ENCODE measurements at regions not wholly inside any gene's neighbourhood (a gene's known extent, or its start where the extent isn't known, plus 50 kb on each side); places are given as distances from the start of the nearest gene placed in this dataset.

DNA sequence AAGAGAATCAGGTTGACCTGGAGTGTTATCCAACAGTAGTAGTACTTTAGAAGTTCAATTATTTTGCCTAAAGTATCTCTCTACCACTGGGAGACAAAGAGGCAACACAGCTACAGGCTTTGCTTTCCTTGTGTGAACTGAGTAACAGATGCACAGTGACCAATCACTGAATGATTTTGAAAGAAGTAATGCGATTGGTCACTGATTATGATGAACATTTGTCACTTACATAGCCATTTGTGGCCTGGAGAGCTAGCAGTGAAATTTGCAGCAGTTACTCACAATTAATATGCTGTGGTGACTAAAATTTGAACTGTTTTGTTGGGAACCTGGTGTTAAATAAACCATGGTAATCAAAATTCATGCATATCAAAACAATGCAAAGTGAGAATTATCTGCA is 508.7 kb upstream of the DIPK2B start:
- DNase-seq (ENCODE audit: extremely low read depth in 1 of 11, low read depth in 9 of 11, low spot score in 4 of 11): no peak

DNA sequence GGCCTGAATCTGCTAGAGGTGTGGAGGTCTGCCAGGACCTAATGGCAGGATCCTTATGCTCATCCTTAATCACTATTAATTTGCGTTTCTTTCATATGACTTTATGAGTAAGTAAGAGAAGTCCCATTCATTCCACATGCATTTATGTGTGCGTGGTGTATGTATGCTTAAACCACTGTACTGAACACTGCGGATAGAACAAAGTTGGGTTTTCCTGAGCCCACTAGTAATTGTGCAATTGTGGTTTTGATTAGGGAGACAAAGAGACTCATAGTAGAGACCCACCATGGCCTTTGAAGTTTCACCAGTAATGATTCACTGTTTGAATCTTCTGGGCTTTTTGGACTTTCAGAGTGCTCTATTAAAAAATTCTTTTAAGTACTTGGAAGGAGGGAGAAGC is 498.5 kb upstream of the DIPK2B start:
- no peak for DNase-seq (ENCODE audit: extremely low read depth in 1 of 11, low read depth in 9 of 11, low spot score in 4 of 11)

DNA sequence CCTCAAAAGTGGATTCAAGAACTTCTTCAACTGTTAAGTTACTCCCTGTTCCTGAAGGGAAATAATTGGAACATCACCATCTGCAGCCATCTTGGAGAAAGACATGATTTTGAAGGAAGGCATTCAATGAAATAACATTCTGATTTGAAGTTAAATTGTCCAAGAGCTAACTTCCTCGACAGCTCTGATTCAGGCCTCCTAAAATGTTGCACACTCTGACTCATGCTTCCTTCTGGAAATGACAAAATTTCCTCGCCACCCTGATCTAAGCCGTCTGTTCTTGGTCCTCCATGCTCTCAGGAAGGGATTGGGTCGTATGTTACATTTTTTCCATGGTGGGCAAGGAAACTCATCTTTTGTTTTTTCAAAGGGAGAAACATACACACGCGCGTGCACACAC is 496.9 kb upstream of the DIPK2B start:
- no peak for DNase-seq (ENCODE audit: extremely low read depth in 1 of 11, low read depth in 9 of 11, low spot score in 4 of 11)

DNA sequence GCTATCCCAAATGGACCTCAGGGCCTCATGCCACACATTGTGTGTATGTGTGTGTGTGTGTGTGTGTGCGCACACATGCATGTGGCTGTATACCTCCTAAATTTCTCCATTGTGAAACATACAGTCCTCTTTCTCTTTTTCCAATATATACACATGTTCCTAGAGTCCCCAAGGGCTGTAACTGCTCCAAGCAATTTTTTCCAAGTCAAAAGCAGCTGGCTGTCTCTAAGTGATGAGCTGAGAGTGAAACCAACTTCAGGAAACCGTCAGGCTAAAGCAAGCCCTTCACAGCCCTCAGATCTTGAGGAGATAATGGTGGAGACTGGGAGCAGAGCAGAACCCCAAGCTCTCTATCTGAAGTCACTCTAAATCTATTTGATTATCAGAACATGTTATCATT is 496.1 kb upstream of the DIPK2B start:
- no peak for DNase-seq (ENCODE audit: extremely low read depth in 1 of 11, low read depth in 9 of 11, low spot score in 4 of 11)

DNA sequence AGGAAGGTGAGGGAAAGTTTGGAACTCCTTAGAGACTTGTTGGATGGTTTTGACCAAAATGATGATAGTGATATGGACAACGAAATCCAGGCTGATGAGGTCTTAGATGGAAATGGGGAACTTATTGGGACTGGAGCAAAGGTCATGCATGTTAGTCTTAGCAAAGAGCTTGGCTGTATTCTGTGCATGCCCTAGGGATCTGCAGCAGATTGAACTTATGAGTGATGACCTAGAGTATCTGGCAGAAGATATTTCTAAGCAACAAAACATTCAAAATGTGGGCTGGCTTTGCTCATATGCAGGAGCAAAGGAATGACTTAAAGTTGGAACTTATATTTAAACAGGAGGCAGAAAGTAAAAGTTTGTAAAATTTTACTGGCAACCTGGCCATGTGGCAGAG is 489.3 kb upstream of the DIPK2B start:
- DNase-seq (ENCODE audit: extremely low read depth in 1 of 11, low read depth in 9 of 11, low spot score in 4 of 11): no peak

DNA sequence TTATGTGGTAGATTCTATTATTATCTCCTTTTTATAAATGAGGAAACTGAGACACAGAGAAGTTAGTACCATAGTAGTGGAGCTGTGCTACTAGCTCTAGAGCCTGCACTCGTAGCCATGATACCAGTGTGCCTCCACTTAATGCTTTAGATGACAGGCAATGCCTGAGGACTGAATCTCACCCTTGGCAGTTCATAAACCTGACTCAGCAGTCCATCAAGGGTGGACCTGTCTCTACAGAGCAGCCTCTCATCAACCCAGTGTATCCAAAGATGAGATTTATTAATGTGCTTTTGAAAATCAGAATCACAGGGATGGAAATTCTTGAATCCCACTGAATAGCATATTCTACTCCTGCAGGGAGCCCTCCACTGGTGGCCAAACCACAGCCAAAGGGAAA is 483.2 kb upstream of the DIPK2B start:
- no peak for DNase-seq (ENCODE audit: extremely low read depth in 1 of 11, low read depth in 9 of 11, low spot score in 4 of 11)

DNA sequence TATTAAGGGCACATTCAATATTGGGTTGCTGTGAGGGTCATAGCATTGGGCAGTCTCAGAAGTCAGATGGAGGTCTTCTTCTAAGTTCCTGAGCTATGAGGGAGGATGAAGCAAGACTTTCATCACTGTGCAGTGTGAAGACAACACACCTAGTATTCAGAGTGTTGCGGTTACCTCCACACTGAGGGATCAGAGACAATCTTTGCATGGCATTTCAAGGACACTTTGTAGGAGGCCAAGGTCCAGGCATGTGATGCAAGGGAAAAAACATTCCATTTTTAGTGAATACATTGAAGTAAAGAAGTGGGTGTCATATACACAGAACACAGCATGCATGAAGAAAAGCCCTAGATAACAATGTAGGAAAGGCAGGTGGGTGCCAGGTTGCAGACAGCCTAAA is 481.2 kb upstream of the DIPK2B start:
- no peak for DNase-seq (ENCODE audit: extremely low read depth in 1 of 11, low read depth in 9 of 11, low spot score in 4 of 11)

DNA sequence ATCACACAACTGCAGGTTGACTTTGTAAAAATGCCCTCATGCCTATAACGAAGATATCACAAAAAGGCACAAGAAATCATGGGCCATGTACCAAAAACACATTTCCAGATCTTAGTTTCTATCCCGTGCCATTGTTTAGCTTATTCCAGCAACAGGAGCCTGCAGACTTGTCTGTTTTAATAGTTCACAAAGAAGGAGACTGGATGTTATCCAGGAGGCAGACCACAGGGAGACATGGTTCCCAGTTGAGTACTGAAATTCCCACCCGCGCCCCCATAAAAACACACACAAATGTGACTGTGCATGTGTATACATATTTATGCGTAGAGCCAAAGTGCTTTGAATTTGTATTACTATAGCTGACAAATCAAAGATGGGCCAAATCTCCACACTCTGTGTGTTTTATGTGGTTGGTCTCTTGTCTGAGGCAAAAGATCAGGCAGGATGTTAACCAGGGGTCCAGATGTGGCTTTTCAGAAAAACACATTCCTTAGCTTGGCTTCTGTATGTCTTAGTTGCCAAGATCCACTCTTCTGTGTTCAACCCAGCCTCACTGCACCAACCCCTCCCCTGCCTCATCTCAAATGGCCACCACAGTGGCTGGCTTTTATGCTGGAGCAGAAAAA is 469.2 kb upstream of the DIPK2B start:
- no peak for DNase-seq (ENCODE audit: extremely low read depth in 1 of 11, low read depth in 9 of 11, low spot score in 4 of 11)

DNA sequence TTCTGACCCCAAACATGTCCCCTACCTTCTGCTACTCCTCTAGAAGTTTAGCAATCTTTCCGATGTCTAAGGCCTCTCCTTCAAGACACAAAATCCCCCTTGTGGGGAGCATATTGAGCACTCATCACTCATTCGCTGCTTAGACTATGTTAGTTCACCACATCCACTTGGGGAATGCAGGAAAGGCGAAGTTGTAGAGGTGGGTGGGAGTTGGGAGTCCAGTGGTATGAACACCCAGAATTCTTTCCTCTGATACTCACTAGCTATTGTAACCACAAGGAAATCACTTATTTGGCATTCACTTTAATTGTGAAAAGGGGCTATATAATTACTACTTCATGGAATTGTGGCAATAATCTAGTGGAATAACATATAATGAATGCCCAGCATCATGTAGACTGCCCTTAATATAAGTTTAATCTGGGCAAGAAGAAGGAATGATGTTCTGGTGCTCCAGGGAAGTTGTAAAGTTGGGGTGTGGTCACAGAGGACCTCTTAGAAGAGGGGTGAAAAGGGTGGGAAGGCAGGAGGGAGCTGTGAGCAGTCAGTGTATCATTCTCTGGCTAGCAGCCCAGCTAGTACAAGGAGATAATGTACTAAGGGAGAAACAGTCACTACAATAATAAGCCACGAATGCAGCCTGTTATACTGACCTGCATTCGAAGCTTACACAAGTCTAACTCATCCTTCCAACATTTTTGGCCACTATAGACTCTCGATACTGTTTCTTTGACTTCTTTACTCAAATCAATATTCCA is 468.2 kb upstream of the DIPK2B start:
- no peak for DNase-seq (ENCODE audit: extremely low read depth in 1 of 11, low read depth in 9 of 11, low spot score in 4 of 11)

DNA sequence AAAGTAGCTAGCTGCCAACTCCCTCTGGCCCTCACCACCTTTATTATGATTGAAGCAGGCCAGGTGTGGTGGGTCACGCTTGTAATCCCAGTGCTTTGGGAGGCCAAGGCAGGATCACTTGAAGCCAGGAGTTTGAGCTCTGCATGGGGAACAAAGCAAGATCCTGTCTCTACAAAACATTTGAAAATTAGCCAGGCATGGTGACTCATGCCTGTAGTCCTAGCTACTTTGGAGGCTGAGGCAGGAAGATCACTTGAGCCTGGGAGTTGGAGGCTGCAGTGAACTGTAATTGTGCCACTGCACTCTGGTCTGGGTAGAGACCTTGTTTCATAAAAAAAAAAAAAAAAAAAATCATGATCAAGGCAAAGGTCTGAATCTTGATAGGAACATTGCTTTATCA is 467.0 kb upstream of the DIPK2B start:
- DNase-seq (ENCODE audit: extremely low read depth in 1 of 11, low read depth in 9 of 11, low spot score in 4 of 11): no peak

DNA sequence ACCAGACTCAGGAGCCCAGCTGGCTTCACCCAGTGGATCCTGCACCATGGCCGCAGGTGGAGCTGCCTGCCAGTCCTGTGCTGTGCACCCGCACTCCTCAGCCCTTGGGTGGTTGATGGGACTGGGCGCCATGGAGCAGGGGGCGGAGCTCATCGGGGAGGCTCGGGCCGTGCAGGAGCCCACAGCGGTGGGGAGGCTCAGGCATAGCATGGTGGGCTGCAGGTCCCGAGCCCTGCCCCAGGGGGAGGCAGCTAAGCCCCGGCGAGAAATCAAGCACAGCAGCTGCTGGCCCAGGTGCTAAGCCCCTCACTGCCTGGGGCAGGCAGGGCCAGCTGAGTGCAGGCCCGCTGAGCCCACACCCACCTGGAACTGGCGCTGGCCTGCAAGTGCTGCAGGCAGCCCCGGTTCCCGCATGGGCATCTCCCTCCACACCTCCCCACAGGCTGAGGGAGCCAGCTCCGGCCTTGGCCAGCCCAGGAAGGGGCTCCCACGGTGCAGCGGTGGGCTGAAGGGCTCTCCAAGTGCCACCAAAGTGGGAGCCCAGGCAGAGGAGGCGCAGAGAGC is 464.1 kb upstream of the DIPK2B start:
- no peak for DNase-seq (ENCODE audit: extremely low read depth in 1 of 11, low read depth in 9 of 11, low spot score in 4 of 11)

DNA sequence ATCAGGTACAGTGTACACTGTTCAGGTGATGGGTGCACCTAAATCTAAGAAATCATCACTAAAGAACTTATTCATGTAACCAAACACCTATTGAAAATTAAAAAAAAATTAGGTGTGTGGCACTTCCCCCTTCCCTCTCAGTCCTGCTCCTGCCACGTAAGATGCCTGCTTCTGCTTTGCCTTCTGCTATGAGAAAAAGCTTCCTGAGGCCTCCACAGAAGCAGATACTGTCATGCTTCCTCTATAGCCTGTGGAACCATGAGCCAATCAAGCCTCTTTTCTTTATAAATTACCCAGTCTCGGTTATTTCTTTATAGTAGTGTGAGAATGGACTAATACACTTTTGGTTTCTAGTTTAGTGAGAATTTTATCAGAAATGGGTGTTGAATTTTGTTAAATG is 459.8 kb upstream of the DIPK2B start:
- no peak for DNase-seq (ENCODE audit: extremely low read depth in 1 of 11, low read depth in 9 of 11, low spot score in 4 of 11)

DNA sequence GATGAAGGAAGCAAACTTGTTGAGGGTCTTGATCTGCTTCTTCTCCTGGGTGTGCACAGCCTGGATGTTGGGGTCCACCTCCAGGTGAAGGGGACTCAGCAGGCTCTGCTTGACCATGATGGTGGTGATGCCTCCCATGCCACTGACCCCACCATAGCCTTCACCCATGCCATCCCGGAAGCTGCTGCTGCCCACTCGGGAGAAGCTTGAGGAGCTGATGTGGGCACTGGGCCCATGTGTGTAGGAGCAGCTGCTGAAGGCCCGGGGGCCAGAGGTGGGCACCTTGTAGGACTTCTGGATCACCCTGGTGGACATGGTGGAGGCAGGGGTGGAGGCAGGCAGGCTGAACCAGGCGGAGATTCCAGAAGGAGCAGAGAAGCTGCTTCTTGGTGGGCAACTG is 432.7 kb upstream of the DIPK2B start:
- DNase-seq (ENCODE audit: extremely low read depth in 1 of 11, low read depth in 9 of 11, low spot score in 4 of 11): no peak

DNA sequence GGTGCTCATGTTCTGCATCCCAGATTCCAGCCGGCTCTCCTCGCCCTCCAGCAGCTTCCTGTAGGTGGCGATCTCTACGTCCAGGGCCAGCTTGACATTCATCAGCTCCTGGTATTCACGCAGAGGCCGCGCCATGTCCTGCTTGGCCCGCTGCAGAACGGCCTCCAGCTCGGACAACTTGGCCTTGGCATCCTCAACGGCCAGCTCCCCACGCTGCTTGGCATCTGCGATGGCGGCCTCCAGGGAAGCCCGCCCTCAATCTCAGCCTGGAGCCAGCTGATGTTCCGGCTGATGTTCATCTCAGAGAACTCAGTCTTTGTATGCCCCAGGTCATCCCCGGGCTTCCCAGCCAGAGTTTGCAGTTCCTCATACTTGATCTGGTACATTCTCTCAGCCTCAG is 431.8 kb upstream of the DIPK2B start:
- DNase-seq (ENCODE audit: extremely low read depth in 1 of 11, low read depth in 9 of 11, low spot score in 4 of 11): no peak

DNA sequence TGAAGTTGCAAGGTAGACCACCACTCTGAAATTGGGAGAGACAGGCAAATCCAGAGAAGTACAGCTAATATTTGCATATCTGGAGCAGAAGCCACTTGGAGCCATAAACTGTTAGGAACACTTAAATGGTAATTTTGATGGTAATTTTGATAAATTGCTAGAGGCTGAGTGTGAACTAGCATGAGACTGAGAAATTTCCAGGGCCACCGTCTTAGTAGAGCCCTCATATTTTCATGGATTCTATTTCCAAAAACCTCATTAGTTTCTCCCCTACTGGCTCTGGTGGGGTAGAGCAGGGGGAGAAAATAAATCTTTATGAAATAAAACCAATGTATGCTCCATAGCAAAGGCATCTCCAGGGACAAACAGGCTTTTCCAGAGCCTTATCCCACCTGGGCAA is 429.4 kb upstream of the DIPK2B start:
- no peak for DNase-seq (ENCODE audit: extremely low read depth in 1 of 11, low read depth in 9 of 11, low spot score in 4 of 11)

DNA sequence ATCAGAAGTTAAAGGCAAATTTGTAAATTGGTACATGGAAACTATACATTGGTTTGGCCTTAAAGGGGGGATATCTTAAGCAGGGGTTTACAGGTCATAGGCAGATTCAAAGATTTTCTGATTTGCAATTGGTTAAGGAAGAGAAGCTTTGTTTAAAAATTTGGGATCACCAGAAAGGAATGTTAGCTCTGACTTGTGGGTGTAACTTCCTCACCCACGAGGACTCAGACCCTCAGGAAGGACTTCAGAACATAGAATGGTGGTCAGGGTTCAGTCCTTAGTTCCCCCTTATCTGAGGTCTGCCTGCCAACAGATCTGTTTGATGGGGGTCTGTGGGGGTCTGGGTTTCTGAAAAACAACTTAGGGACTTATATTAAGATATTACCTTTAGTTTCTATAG is 427.4 kb upstream of the DIPK2B start:
- no peak for DNase-seq (ENCODE audit: extremely low read depth in 1 of 11, low read depth in 9 of 11, low spot score in 4 of 11)

DNA sequence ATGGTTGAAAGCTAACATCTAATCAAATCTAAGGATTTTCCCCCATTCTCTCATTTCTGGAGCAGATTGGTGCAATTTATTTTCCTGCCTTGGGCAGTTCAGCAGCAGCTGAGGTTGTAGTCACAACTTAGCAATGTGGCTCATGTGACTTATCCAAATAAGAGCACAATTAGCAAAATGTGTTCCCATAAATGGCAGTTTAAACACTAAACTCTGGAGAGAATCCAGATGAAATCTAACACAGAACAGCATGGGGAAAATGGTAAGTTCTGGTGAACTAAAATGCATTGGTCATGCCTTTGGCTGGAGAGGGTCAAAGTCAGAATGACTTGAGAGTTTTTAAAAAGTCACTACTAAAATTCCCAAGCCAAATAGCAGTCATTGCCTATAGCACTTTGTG is 422.6 kb upstream of the DIPK2B start:
- peak in 6 of 11 donors; percentile 6 to 17 (median 15) for DNase-seq (ENCODE audit: extremely low read depth in 1 of 11, low read depth in 9 of 11, low spot score in 4 of 11)

DNA sequence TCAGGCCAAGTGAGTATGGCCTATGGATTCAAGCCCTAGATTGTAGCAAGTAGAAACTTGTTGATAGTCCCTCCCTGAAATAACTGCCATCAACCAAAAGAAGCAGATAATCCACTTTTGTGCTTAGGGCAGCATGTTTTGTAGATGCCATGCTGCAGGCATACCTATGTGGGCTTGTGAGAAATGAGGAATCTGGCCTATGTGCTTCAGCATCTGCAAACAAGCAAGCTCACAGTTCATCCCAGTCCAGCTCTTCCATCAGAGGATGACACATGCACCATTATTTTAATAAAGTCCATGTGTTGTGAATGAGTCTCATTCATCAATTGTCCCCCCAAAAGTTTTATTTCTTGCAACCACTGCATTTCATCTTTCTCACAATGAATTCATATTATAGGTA is 421.9 kb upstream of the DIPK2B start:
- DNase-seq (ENCODE audit: extremely low read depth in 1 of 11, low read depth in 9 of 11, low spot score in 4 of 11): no peak

DNA sequence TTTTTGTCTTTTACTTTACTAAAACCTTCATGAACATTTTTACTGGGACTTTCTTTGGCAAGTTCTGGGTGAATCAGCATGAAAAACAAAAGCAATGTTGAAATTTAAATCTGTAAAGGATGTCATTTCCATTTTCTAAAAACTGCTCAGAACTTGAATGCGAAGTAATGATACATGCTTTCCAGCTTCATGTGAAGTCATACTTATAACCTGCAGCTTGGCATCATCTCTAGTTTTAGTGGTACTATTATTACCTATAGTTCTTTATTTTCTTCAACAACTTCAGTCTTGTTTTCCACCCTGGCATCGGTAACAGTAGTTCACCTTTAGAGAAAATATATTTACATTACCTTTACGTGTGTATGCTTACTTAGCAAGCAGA is 421.4 kb upstream of the DIPK2B start:
- no peak for DNase-seq (ENCODE audit: extremely low read depth in 1 of 11, low read depth in 9 of 11, low spot score in 4 of 11)

DNA sequence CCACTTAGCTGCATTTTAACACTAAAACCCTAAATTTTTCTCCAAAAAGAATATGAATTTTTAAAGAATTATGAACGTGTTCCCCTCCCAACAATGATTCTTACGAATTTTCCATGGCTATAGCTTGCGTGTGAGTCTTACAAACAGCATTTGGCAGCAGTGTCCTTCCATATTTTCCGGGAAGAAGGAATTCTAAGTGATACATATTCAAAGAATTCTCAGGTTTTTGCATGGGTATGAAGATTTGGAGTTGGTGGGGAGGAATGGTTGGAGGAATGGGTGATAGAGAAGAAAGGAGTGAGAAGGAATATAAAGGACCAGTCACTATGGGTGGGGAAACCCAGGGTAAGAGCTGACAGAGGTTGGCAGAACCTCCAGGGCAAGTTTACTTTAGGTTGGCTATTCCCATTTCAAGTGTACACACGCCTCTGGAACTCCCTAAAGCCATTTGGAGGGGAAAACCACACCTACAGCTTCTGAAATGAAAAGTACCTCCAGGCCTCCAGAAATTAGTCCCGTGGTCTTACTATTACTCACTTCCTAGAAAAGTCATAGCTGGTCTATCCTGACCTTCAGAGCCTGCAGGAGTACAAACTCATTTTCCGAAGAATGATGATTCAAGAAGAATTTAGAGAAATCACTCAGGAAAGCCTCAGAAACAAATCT is 420.8 kb upstream of the DIPK2B start:
- DNase-seq (ENCODE audit: extremely low read depth in 1 of 11, low read depth in 9 of 11, low spot score in 4 of 11): no peak
